ENCODE measurements at regions not wholly inside any gene's neighbourhood (a gene's known extent, or its start where the extent isn't known, plus 50 kb on each side); places are given as distances from the start of the nearest gene placed in this dataset.

GRCh38 chr5:145433077-145433476 lies 402.1 kb downstream of the PRELID2 start:
- TF ChIP-seq POLR2A (IDR thresholded peaks at IDR 0.05; ENCODE audit: low read depth, low read length) (no peak), USF2 (IDR thresholded peaks at IDR 0.05; ENCODE audit: low read depth, low read length) (no peak), CTCF (conservative IDR thresholded peaks at IDR 0.05; ENCODE audit: low read depth, low read length) (no peak), MAZ (IDR thresholded peaks at IDR 0.05; ENCODE audit: borderline replicate concordance, low read depth, low read length) (no peak), SMC3 (IDR thresholded peaks at IDR 0.05; ENCODE audit: low read depth, low read length) (no peak), RFX5 (IDR thresholded peaks at IDR 0.05; ENCODE audit: low read depth, low read length) (no peak), MAFK (IDR thresholded peaks at IDR 0.05; ENCODE audit: low read depth, low read length) (no peak), RAD21 (IDR thresholded peaks at IDR 0.05; ENCODE audit: low read length) (no peak), RCOR1 (IDR thresholded peaks at IDR 0.05; ENCODE audit: insufficient replicate concordance, low read length) (no peak), CHD1 (IDR thresholded peaks at IDR 0.05; ENCODE audit: low read depth, low read length) (no peak), BHLHE40 (IDR thresholded peaks at IDR 0.05; ENCODE audit: low read depth, low read length) (no peak), ELK1 (IDR thresholded peaks at IDR 0.05; ENCODE audit: borderline replicate concordance, low read depth, low read length) (no peak), NFE2L2 (IDR thresholded peaks at IDR 0.05; ENCODE audit: low read depth, low read length) (no peak)

Data from IMR-90 (cell line).